ENCODE measurements at regions not wholly inside any gene's neighbourhood (a gene's known extent, or its start where the extent isn't known, plus 50 kb on each side); places are given as distances from the start of the nearest gene placed in this dataset.

GRCh38 chr7:21361413-21362125, 66.3 kb upstream of the SP4 start:
- CTCF ChIA-PET = no interaction called here
- H3K4me3 ChIP-seq (ENCODE audit: low read length) = no peak overlapping the region
- DNase-seq = no peak
- H3K4me2 ChIP-seq (ENCODE audit: low read length) = no peak overlapping the region
- no peak for ATAC-seq
- no peak overlapping the region for H3K27ac ChIP-seq (ENCODE audit: low read length)
- intact Hi-C loops (cut with micrococcal nuclease) = no loop called here
- H2AFZ ChIP-seq (ENCODE audit: low read length) = no peak overlapping the region
- H3K9me3 ChIP-seq (ENCODE audit: low read length) = no peaks in the 10 kb centered on the region
- TF ChIP-seq EZH2phosphoT487 (IDR thresholded peaks at IDR 0.05; ENCODE audit: borderline replicate concordance, low read length) (no peak), CTCF (conservative IDR thresholded peaks at IDR 0.05; ENCODE audit: low read depth, low read length) (no peak), EZH2 (IDR thresholded peaks at IDR 0.05; ENCODE audit: low read length, unreplicated experiment) (no peak)
- POLR2A ChIA-PET (ENCODE audit: unreplicated experiment) = no interaction called here
- H3K27me3 ChIP-seq (ENCODE audit: low read length) = 0 out of 2 replicates have a peak, but pooled peaks cover 5% of the 10 kb centered on the region
- H3K9ac ChIP-seq (ENCODE audit: low read length) = no peak overlapping the region
- no TSS peak for BruUV-seq (replicated peaks)
- H3K79me2 ChIP-seq (ENCODE audit: low read length) = no peaks in the 10 kb centered on the region
- no peaks in the 10 kb centered on the region for H3K9me2 ChIP-seq (replicated peaks; ENCODE audit: low read length)
- peaks cover 17% of the 10 kb centered on the region for H3K4me1 ChIP-seq (ENCODE audit: insufficient read depth, low read length)
- no peaks in the 10 kb centered on the region for H3K36me3 ChIP-seq (ENCODE audit: low read depth, low read length)
- no peaks in the 10 kb centered on the region for H4K20me1 ChIP-seq (ENCODE audit: low read length)
- H3F3A ChIP-seq (ENCODE audit: low read length, unreplicated experiment) = no peaks in the 10 kb centered on the region

DNA sequence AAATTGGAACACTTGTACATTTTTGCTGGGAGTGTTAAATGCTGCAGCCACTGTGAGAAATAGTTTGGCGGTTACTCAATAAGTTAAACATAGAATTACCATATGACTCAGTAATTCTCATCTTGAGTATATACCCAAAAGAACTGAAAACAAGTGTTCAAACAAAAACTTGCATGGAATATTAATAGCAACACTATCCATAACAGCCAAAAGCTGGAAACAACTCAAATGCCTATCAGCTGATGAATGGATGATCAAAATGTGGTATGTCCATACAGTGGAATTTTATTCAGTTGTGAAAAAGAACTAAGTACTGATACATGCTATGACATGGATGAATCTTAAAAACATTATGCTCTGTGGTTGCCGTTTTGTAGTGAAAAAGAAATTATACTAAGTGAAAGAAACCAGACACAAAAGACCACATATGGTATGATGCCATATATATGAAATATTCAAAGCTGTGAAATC, 63.0 kb upstream of the SP4 start:
- BruUV-seq (replicated peaks) = no TSS peak
- ATAC-seq = peak; percentile 61
- H3F3A ChIP-seq (ENCODE audit: low read length, unreplicated experiment) = no peaks in the 10 kb centered on the region
- no peaks in the 10 kb centered on the region for H3K9me2 ChIP-seq (replicated peaks; ENCODE audit: low read length)
- no peaks in the 10 kb centered on the region for H3K27me3 ChIP-seq (ENCODE audit: low read length)
- no peak overlapping the region for H3K4me3 ChIP-seq (ENCODE audit: low read length)
- ChIA-PET POLR2A (ENCODE audit: unreplicated experiment) (interaction anchor here (0.7 kb wide), 1 partner anchor 598 kb away, joined by 6 read pairs; no protein-coding TSS in a partner anchor), CTCF (no interaction called here)
- H3K4me2 ChIP-seq (ENCODE audit: low read length) = no peak overlapping the region
- H3K9ac ChIP-seq (ENCODE audit: low read length) = no peak overlapping the region
- H3K9me3 ChIP-seq (ENCODE audit: low read length) = no peaks in the 10 kb centered on the region
- H3K4me1 ChIP-seq (ENCODE audit: insufficient read depth, low read length) = peaks cover 28% of the 10 kb centered on the region
- peak overlapping the region; percentile 86 for H3K27ac ChIP-seq (ENCODE audit: low read length)
- peak; percentile 69 for DNase-seq
- no peak for TF ChIP-seq CTCF (conservative IDR thresholded peaks at IDR 0.05; ENCODE audit: low read depth, low read length)
- TF ChIP-seq EZH2phosphoT487 (IDR thresholded peaks at IDR 0.05; ENCODE audit: borderline replicate concordance, low read length) = no peak
- TF ChIP-seq EZH2 (IDR thresholded peaks at IDR 0.05; ENCODE audit: low read length, unreplicated experiment) = no peak
- H3K79me2 ChIP-seq (ENCODE audit: low read length) = no peaks in the 10 kb centered on the region
- H4K20me1 ChIP-seq (ENCODE audit: low read length) = no peaks in the 10 kb centered on the region
- H2AFZ ChIP-seq (ENCODE audit: low read length) = no peak overlapping the region
- intact Hi-C loops (cut with micrococcal nuclease) = loop anchor here (1.0 kb wide), 1 partner anchor 62 kb away; no protein-coding TSS in a partner anchor
- no peaks in the 10 kb centered on the region for H3K36me3 ChIP-seq (ENCODE audit: low read depth, low read length)
